PC-9 (cell line): ENCODE measurements at regions not wholly inside any gene's neighbourhood (a gene's known extent, or its start where the extent isn't known, plus 50 kb on each side); places are given as distances from the start of the nearest gene placed in this dataset.

ENCODE experiments used
- EZH2 ChIP-seq: fragments of 200-600 bp; sonication (generic); IDR thresholded peaks from 2 replicates; pipeline ENCODE4 v1.8.0; 2017; ENCODE audit warnings: antibody characterized with exemption, low read depth
- TF ChIP-seq, protein P1 (sequence below): fragments of 200-600 bp; sonication (generic); conservative IDR thresholded peaks from 2 replicates; pipeline ENCODE4 v1.6.1; 2017; ENCODE audit warnings: mixed run types, antibody characterized with exemption, mild to moderate bottlenecking, moderate library complexity

DNA sequence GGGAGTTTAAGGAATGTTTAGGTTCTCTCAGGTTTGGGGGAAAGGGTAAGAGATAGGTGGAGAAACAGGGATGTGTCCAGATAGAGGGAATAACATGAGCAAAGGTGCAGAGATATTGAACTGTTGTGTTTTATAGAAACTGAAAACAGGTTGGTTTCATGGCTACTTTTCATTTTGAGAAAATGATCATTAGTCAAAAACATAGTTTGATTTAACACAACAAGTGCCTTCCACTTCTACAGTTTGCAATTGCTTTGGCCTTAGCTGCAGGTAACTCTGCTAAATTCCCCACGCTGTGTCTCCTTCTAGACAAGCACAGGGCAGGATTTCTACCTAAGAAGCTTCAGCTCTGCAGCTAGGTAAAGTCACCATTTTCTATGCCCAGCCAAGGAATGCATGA, 124.9 kb downstream of the RGS2 start:
- TF ChIP-seq, protein P1, sequence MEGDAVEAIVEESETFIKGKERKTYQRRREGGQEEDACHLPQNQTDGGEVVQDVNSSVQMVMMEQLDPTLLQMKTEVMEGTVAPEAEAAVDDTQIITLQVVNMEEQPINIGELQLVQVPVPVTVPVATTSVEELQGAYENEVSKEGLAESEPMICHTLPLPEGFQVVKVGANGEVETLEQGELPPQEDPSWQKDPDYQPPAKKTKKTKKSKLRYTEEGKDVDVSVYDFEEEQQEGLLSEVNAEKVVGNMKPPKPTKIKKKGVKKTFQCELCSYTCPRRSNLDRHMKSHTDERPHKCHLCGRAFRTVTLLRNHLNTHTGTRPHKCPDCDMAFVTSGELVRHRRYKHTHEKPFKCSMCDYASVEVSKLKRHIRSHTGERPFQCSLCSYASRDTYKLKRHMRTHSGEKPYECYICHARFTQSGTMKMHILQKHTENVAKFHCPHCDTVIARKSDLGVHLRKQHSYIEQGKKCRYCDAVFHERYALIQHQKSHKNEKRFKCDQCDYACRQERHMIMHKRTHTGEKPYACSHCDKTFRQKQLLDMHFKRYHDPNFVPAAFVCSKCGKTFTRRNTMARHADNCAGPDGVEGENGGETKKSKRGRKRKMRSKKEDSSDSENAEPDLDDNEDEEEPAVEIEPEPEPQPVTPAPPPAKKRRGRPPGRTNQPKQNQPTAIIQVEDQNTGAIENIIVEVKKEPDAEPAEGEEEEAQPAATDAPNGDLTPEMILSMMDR = no peak
- TF ChIP-seq EZH2 = no peak
